ENCODE measurements at regions not wholly inside any gene's neighbourhood (a gene's known extent, or its start where the extent isn't known, plus 50 kb on each side); places are given as distances from the start of the nearest gene placed in this dataset.

GRCh38 chr2:21469564-21469963 is 345.8 kb downstream of the TDRD15 start:
- no peak for TF ChIP-seq POLR2A (IDR thresholded peaks at IDR 0.05)
- no peak for TF ChIP-seq CTCF (IDR thresholded peaks at IDR 0.05)

All from testis (tissue), 2 donors.